Coronary artery (tissue), 2 donors: ENCODE measurements at regions not wholly inside any gene's neighbourhood (a gene's known extent, or its start where the extent isn't known, plus 50 kb on each side); places are given as distances from the start of the nearest gene placed in this dataset.
"Not testable (repeated sequence)": the region's sequence is repeated elsewhere in the genome, so short reads cannot be mapped to it uniquely, and the experiment has no call there.

Source experiments
- DNase-seq: peaks from one replicate; pipeline ENCODE4 v3.0.0-alpha.2; 2017; ENCODE audit warnings: low spot score
- H3K27ac ChIP-seq, 2 donors: fragments of 200-600 bp; sonication (generic); one replicate each; pipeline ENCODE4 v1.5.1; 2016 to 2019
- H3K4me3 ChIP-seq: fragments of 200-600 bp; sonication (generic); 2 replicates; pipeline ENCODE4 v1.5.1; 2016; ENCODE audit warnings: mild to moderate bottlenecking, moderate library complexity
- CTCF ChIP-seq: fragments of 200-600 bp; sonication (generic); IDR thresholded peaks from one replicate; pipeline ENCODE4 v1.5.1; 2019; ENCODE audit warnings: antibody characterized with exemption

- DNase-seq = no peak
- H3K27ac ChIP-seq = no peak overlapping the region
- no peak overlapping the region for H3K4me3 ChIP-seq
- no peak for TF ChIP-seq CTCF
Observed at GRCh38 chr9:117649126-117649525, 55.1 kb upstream of the TLR4 start.

GRCh38 chr9:117644932-117645636, 59.1 kb upstream of the TLR4 start:
- Histone ChIP-seq H3K4me3 (peak overlapping the region; percentile 64), H3K27ac (peak overlapping the region in 1 of 2 donors; percentile 16)
- DNase-seq = no peak
- no peak for TF ChIP-seq CTCF

GRCh38 chr9:117644133-117644931, 59.9 kb upstream of the TLR4 start:
- peak; percentile 72 for TF ChIP-seq CTCF
- no peak for DNase-seq
- Histone ChIP-seq H3K4me3 (peak overlapping the region; percentile 64), H3K27ac (peak overlapping the region in 1 of 2 donors; percentile 16)

- no peak overlapping the region for H3K27ac ChIP-seq
- H3K4me3 ChIP-seq = no peak overlapping the region
Observed at GRCh38 chr9:117643288-117643654, 60.9 kb upstream of the TLR4 start.

GRCh38 chr9:117642571-117643287, 61.5 kb upstream of the TLR4 start:
- not testable (repeated sequence) for H3K27ac ChIP-seq, DNase-seq, H3K4me3 ChIP-seq

More at GRCh38 chr9:117643288-117643654, 60.9 kb upstream of the TLR4 start:
- DNase-seq = no peak
- TF ChIP-seq CTCF = no peak

- Histone ChIP-seq H3K4me3 (no peak overlapping the region), H3K27ac (no peak overlapping the region)
- no peak for DNase-seq
- no peak for TF ChIP-seq CTCF
Observed at GRCh38 chr9:117636681-117637080, 67.5 kb upstream of the TLR4 start.

- DNase-seq = no peak
- no peak for TF ChIP-seq CTCF
- H3K27ac ChIP-seq = no peak overlapping the region
- H3K4me3 ChIP-seq = no peak overlapping the region
Observed at GRCh38 chr9:117625154-117625553, 79.0 kb upstream of the TLR4 start.
